ENCODE measurements at regions not wholly inside any gene's neighbourhood (a gene's known extent, or its start where the extent isn't known, plus 50 kb on each side); places are given as distances from the start of the nearest gene placed in this dataset.
"Not testable (repeated sequence)": the region's sequence is repeated elsewhere in the genome, so short reads cannot be mapped to it uniquely, and the experiment has no call there.

DNA sequence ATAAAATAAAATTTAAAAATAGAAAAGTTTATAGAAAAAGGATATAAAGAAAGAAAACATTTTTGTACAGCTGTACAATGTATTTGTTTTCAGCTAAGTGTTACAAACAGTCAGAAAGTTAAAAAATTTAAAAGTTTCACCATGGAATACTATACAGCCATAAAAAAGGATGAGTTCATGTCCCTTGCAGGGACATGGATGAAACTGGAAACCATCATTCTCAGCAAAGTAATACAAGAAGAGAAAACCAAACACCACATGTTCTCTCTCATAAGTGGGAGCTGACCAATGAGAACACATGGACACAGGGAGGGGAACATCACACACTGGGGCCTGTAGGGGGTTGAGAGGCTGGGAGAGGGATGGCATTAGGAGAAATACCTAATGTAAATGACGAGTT is 229.9 kb upstream of the MCHR2 start:
- not testable (repeated sequence) for DNase-seq

GRCh38 chr6:100220543-100220942 is 226.5 kb upstream of the MCHR2 start:
- DNase-seq: no peak

DNA sequence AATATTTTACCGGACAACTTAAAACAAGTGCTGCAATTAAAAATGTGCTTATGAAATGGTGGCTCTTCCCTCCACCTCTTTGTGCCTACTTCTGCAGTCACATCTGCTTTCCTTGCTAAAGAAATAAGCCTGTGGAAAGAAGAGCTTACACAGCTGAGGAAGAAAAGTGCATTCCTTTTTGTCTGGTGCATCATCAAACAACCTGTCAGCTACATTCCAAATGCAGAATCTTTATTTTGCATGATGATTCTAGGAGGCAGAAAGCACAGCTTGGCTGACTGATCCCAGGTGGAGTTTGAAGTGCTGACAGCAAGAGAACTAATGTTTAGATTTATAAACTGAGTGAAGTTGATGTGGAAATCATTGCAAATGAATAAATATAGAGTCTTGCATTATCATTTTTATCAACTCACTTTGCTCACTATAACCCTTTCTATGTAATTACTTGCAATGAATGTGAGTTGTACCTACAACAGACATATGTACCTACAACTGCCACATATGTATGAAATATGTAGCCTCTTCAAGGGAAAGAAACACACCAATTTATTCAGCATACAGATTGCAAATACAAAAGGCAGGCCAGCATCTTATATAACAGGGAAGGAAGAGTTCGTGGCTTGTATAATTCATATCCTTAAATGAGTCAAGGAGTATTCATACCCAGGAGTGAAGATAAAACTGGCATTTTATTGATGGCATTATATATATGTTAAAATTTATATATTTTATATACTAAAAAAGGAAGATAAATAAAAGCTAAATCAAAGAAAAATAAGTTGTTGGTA is 223.4 kb upstream of the MCHR2 start:
- DNase-seq: no peak

DNA sequence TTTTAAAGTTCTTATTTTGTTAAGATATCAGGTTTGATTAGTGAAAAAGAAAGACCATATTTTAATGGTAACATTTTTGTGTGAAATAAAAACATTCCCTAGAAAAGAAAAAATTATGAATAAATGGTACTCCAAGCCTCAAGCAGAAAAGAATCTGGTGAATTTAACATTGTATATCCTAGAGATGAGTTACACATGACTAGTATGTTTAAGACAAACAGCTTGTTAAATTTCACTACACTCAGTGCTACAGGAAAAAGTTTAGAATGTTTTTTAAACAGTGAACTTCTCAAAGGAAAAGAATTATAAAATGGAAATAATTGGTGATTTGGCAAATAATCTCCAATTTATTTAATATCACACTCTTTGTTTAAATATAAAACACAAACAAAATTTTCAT is 222.7 kb upstream of the MCHR2 start:
- no peak for DNase-seq

- DNase-seq: no peak
Measured at GRCh38 chr6:100212131-100212530, 218.1 kb upstream of the MCHR2 start.

DNA sequence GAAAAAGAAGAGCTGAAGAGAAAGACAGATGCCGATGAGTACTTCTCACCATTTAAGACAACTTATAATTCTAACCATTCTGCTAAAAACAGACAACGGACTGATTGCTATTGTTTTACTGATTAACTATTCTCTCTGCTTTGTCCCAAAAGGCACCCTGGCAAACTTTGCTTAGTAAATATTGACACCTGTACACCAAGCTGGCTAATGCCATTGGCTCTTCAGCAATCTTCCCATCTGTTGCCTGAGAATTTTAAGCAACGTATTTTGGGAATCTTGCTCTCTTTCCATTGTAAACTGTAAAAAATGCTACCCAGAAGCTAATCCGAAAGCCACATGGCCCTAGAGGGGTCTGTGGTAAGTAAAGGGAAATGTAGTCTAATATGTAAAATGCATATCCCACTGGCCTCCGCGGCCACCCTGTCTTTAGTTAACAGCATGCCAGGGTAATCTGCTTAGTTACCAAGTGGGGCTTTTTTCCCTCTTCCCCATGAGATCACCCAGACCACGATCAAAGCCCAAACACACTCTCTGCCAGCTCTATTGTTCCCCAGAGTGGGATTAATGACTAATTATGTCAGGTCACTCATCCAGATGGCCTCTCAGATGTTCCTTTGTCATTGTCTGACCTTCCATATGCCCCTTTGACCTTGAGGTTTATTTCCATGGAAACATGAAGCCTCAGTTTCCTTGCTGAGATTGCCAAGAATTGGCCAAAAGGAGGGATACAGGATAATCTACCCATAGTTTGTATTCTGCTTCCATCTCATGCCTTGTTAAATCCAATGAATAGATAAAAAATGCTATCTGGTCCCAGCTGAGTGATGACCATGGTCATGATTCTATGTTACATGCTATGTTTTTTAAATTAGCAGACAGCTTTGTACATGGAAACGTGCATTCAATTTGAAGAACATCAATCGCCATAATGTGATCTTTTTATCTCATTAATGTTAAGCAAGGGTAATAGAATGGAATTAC is 216.4 kb upstream of the MCHR2 start:
- no peak for DNase-seq

DNA sequence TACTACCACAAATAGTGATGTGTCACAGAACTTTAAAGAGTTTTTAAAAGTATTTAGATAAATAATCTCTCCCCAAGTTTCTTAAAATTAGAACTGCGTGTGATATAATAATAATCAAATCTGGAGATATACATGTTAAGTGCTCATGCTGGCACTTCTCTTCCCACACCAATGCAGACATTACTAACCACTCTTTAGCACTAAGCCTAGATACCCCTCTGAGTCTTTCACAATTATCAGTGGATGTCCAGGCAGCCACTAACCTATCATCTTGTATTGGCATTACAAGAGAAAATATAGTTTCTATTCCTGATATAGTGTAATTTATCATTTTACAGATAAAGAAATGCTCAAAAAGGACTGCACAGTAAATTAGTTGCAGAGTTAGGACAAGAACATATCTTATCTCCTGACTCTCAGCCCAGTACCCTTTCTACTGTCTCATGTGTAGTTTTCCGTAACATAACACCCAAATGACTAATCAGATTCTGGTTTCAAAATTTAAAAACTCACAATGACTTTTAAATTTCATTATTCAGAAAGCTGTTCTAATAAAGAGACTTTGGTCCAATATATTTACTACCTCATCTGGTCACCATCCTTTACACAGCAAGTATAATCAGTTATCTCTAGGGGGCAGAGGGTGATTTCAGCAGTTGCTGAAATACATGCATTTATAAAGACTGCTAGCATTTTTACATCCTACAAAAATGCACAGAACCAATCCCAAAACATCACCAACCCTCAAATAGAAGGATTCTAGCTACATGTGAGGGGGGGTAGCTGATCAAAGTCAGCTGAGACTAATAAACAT is 215.5 kb upstream of the MCHR2 start:
- DNase-seq: no peak

DNA sequence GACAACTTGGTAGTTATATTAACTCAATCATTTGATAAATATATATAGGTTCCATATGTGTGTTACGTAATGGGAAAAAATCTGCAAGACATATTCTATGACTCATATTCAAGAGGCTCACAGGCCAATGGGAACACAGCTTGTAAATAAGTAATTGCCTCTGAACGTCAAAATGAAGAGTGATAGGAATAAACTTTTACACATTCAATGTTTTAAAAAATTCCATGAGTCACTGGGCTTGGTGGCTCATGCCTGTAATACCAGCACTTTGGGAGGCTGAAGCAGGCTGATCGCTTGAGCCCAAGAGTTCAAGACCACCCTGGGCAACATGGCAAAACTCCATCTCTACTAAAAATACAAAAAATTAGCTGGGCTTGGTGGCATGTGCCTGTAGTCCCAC is 209.4 kb upstream of the MCHR2 start:
- no peak for DNase-seq

DNA sequence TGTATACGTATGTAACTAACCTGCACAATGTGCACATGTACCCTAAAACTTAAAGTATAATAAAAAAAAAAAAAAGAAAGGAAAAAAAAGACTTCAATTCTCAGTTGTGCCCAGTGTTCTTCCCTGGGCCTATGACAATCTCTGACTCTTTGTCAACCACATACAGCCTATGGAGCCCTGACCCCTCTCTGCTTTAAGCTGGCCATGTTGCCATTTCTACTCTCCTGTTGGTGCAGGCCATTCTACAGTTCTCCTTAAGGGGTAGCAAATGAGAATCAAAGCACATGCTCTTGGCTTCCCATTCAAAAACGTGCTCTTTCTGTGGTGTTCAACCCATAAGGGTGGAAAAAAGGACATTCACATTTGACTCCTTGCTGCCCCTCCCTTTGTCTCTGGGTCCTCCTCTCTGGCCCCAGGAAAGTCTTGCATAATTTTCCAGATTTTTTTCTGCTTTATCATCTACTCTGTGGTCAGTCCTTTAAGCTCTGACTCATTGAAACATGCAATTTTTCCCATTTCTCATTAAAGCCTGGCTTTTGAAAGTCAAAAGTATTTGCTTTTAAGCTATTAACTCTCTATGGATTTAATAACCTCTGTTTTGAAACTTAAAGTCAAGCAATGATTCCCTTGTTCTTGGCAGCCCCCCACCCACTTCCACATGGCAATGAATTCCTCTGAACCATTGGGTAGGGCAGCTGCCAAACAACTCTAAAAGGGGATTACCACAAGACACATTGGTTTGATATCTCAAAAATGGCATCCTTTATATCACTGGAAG is 208.6 kb upstream of the MCHR2 start:
- DNase-seq: no peak

- DNase-seq: not testable (repeated sequence)
Measured at GRCh38 chr6:100196214-100196982, 202.4 kb upstream of the MCHR2 start.

- not testable (repeated sequence) for DNase-seq
Measured at GRCh38 chr6:100195244-100195643, 201.2 kb upstream of the MCHR2 start.

GRCh38 chr6:100194535-100194934 is 200.5 kb upstream of the MCHR2 start:
- no peak for DNase-seq

- no peak for DNase-seq
Measured at GRCh38 chr6:100188754-100189153, 194.7 kb upstream of the MCHR2 start.

DNA sequence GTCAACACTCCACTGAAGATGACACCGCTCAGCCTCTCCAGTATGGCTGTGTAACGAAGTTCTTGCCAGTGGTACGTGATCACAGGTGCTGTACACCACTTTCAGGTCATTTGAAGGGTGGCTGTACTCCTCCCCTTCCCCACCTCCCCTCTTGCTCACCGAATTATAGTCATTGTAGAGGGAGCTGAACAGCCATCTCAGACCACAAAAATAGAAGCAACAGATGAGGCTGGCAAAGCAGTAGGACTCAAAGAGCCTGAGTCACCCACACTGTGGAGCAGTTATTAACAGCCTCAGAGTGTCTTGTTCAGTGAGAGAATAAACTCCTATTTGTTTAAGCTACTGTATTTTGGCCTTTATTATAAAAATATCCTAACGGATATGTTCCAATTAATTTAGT is 192.5 kb upstream of the MCHR2 start:
- DNase-seq: no peak

- no peak for DNase-seq
Measured at GRCh38 chr6:100185615-100186014, 191.6 kb upstream of the MCHR2 start.

DNA sequence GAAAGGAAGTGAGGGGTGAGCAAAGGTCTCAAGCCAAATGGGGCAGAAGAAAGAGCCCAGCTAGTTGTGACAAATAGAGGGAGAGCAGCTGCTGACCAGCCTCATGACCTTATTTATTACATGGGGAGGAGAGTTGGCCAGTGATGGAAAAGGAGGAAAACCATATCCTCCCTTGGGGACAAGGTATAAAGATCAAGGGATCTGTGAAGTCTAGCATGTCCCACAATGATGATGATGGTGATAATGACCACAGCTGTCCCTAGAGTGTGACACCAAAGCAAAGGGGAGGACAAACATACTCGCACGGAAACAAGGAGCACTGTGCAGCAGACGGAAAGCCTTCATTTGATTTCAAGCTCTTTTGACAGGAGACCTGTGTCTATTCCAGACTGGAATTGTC is 190.4 kb upstream of the MCHR2 start:
- DNase-seq: no peak

- DNase-seq: no peak
Measured at GRCh38 chr6:100182313-100182712, 188.3 kb upstream of the MCHR2 start.

DNA sequence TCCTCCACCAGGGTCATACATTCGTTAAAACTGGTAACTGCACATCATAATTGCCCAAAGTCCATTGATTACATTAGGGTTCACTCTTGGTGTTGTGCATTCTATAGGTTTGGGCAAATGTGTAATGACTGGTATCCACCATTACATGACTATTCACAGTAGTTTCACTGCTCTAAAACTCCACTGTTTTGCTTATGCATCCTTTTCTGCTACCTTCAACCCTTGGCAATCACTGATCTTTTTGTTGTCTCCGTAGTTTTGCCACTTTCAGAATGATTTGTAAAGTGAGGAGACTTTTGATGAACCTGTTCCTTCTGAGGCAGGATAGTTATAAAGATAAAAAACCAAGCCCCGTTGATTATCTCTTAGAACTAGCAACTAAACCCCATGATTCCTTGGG is 187.3 kb upstream of the MCHR2 start:
- DNase-seq: no peak

- DNase-seq: no peak
Measured at GRCh38 chr6:100179576-100179975, 185.6 kb upstream of the MCHR2 start.

DNA sequence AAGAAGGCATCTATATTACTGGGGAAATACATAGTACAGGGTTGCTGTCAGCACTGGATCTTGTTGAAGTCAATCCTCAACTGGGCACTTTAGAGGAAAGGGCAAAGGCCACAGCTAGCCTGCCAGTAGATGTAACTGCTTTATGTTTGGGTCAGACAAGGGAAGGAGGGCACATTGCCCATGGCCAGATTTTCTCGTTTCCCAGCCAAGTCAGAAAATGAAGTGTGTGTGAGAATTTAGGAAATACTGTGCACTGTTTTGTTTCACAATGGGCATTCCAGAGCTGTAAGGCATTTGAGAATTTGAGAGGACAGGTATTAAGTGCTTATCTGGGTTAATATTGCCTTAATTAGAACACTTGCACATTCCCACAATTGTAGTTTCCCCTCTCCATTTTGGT is 183.9 kb upstream of the MCHR2 start:
- DNase-seq: no peak

GRCh38 chr6:100176951-100177710 is 183.1 kb upstream of the MCHR2 start:
- no peak for DNase-seq

All from activated effector memory CD4-positive, alpha-beta T cell treated with anti-CD3 and anti-CD28 coated beads, Interleukin-2, amount 50 U/mL, for 16 hours (primary cell).